ENCODE measurements at regions not wholly inside any gene's neighbourhood (a gene's known extent, or its start where the extent isn't known, plus 50 kb on each side); places are given as distances from the start of the nearest gene placed in this dataset.

DNA sequence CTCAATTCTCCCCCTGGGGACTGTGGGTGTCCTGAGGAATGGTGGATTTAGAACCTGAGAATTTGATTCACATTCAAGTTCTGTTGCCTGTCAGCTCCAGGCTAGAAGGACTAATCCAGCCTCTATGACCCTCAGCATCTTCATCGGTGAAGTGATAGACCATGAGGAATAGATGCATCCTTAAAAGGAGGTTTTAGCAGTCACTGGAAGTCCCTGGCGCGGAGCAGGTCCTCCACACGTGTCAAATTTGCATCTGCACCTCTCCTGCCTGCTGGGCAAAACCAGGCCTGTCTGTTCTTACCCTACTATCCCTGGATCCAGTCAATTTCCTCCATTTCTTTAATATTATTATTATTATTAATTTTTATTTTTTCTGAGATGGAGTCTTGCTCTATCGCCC is 808.4 kb downstream of the TBC1D22A start:
- no peak for TF ChIP-seq EZH2 (IDR thresholded peaks at IDR 0.05; ENCODE audit: insufficient read depth, poor library complexity, severe bottlenecking)
- no peak for TF ChIP-seq EZH2phosphoT487 (IDR thresholded peaks at IDR 0.05; ENCODE audit: insufficient read depth, low read depth)
